GM19023 (cell line): ENCODE measurements at regions not wholly inside any gene's neighbourhood (a gene's known extent, or its start where the extent isn't known, plus 50 kb on each side); places are given as distances from the start of the nearest gene placed in this dataset.
"Not testable (repeated sequence)": the region's sequence is repeated elsewhere in the genome, so short reads cannot be mapped to it uniquely, and the experiment has no call there.

Experiments used
- ATAC-seq: cut with Tn5 transposase; IDR thresholded peaks from one replicate; pipeline ENCODE4 v1.9.1; 2021; ENCODE audit warnings: mild to moderate bottlenecking, moderate library complexity; ENCODE audit not compliant: unreplicated experiment

DNA sequence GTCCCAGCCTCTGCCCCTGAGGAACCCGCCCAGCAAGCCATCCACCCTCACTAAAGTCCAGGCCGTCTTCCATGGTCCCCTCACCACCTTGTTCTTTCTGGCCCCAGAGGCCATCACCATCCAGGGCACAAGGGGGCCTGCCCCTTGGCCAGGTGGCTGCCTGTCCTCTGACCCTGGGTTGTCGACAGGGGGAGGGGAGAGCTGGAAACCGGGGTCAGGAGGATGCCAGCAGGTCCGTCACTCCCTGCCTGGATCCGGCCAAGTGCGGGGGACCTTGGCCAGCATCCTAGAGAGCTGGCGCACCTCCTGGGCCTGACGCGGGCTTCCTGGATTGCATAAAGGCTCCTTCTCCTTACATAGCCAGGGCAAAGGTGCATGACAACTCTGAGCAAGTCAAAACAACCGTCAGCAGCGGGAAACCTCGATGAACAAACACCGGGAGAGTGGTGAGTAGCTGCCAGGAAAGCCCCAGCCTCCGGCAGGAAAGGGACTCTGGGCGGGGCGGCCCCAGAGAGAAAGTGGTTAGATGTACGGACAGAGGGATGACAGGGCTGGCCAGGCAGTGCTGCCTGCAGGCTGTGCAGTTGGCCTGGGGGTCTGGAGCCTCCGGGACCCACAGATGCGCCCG is 4461.2 kb upstream of the TPTE start:
- not testable (repeated sequence) for ATAC-seq

GRCh38 chr21:6066320-6066985 is 4454.9 kb upstream of the TPTE start:
- ATAC-seq, result not testable (repeated sequence)

GRCh38 chr21:6068098-6068831 is 4453.1 kb upstream of the TPTE start:
- not testable (repeated sequence) for ATAC-seq

DNA sequence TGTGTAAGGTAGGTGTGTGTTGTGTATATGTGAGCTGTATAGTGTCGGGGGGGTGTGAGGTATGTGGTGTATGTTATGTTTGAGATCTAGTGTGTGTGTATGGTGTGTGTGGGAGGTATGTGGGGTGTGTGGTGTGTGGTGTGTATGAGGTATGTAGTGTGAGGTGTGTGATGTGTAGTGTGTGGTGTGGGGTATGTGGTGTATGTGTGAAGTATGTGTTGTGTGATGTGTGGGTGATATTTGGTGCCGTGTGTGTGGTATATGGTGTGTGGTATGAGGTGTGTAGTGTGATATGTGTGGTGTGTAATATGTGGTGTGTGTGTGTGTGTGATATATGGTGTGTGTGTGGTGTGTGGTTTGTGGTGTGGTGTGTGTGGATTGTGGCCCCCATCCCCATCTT is 4451.2 kb upstream of the TPTE start:
- not testable (repeated sequence) for ATAC-seq

DNA sequence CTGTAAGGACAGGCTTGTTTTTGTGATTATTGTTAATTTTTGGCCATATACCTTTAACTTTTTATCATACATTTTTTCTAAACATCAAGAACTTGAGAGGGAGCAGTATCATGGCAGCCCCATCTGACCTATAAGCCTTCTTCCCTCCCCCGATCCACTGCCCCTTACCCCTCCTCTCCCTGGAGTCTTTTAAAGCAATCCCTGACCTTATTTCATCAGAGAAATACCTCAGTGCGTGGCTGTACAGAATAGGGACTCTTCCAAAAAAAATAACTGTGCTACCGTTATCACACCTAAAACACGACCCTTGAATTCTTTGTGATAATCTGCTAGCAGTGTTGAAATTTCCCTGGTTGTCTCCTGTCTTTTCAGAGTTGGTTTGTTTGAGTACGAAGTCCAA is 4448.7 kb upstream of the TPTE start:
- not testable (repeated sequence) for ATAC-seq

GRCh38 chr21:6073993-6074705 is 4447.2 kb upstream of the TPTE start:
- ATAC-seq, result not testable (repeated sequence)

DNA sequence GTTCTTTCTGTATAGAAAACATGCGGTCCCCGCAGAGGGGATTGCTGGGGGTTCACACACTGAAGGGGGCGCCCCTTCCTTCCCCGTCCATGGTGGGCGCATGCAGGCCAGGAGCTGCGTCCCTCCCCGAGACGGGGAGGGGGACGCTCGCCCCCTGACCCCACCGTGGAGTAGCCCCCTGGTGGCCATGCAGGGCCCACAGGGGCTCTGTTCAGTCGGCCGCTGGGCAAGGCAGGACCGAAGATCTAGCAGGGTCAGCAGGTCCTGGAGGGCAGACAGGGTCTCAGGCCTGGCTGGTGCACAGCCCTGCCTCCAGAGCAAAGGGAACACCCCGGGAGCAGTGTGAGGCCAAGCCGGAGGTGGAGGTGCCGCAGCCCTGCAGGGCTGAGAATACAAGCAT is 4446.4 kb upstream of the TPTE start:
- not testable (repeated sequence) for ATAC-seq

DNA sequence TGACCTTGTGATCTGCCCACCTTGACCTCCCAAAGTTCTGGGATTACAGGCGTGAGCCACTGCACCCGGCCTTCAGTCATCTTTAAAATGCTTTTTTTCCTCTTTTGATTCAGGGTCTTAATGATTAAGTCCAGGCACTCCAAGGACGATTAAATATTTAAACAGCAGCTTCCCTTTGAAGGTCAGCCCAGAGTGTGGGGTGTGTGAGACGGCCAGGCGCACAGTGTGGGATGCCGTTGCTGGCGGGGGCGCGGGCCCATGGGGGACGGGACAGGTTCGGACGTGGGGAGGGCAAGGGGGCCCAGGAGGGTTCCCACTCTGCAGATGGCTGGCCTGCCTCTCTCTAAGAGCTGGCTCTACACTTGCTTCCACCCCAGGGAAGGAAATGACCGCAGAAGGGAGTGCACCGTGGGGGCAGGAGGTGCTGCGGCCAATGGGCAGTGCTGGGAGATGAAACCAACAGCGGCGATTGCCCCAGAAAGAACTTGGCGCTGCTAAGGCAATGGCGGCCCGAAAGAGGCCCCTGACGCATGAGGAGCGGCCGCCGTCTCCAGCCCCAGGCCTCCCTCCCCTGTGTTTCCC is 4445.7 kb upstream of the TPTE start:
- not testable (repeated sequence) for ATAC-seq

GRCh38 chr21:6077358-6077757 is 4444.0 kb upstream of the TPTE start:
- not testable (repeated sequence) for ATAC-seq

DNA sequence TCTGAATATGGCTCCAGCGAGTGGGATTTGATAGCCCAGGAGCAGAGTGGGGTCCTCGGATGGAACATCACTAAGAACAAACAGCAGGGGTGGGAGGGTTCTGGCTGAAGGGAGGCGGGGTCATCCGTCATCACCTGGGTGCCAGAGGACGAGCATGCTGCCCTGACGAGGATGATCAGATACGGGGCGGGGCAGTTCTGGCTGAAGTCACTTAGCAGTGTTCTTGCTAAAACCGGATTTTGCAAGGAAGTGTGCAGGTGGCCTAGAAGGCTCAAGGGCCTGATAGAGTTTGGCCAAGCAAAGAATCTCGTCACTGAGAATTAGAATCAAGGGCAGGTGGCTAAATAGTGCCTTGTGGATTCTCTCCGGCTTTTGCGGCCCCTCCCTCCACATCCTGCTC is 4442.5 kb upstream of the TPTE start:
- ATAC-seq, result not testable (repeated sequence)

DNA sequence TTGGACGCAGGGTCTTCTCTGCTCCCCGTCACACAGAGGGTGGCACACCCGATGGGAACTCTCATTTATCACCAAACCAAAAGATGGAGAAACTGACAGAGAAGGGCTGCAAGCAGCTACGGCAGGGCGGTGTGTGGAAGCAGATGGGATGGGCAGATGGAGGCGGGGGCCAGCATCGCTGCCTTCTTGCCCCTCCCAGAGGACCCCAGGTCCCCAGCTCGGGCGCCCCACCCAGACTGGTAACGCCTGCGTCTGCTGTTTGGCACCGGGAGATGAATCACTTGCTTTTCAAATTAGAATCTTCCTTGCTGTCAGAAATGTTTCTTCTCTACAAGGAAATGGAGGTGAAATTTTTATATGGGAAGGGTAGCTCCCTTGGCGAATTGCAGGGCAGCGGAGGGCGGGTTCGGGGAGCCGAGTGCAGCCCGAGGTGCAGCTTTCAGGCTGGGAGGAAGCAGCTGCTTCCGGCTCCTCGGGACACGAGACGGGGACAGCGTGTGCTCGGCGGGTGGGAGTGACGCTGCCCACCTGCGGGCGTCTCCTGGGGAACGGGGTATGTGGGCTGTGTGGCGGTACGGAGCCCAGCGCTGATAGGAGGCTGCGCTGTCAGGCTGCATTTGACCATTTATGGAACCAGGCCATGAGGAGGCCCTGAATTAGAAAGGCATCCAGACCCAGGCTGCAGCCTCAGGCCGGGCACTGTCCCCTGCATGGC is 4440.3 kb upstream of the TPTE start:
- ATAC-seq, result not testable (repeated sequence)

DNA sequence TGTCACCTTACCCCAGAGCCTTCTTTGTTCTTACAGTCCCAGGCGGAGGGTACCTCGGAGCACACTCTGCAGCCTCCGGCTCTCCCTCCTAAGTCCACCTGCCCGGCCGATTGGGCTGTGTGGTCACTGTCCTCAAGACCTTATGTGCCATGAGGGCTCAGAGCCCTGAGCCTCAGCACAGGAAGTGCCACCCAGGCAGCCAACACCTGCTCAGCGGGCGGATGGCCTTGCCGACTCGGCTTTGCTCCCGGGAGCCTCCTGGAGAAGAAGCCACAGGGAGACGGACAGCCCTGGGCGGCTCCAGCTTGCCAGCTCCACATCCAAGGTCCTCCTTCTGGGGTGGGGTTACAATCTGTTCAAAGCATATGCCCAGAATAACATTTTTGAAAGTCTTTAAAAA is 4439.2 kb upstream of the TPTE start:
- not testable (repeated sequence) for ATAC-seq

DNA sequence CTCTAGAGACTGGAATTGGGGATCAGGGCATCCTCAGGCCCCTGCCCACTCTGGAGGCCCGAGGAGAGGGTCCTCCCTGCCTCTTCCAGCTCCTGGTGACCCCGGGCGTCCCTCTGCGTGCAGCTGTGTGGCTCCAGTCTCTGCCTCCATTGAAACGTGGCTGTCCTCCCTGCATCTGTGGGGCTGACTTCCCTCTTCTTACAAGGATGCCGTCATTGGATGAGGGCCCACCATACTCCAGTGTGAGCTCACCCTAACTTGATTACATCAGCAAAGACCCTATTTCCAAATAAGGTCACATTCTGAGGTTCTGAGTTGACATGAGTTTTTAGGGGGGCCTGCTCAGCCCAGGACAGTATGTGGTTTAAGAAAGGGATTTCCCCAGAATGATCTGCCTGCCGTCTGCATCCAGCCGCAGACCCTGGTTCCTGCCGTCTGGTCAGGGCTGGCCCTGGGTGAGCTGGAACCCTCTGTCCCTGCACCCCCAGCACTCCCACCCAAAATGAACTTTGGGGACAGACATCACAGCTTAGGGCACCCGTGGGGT is 4437.7 kb upstream of the TPTE start:
- ATAC-seq, result not testable (repeated sequence)

DNA sequence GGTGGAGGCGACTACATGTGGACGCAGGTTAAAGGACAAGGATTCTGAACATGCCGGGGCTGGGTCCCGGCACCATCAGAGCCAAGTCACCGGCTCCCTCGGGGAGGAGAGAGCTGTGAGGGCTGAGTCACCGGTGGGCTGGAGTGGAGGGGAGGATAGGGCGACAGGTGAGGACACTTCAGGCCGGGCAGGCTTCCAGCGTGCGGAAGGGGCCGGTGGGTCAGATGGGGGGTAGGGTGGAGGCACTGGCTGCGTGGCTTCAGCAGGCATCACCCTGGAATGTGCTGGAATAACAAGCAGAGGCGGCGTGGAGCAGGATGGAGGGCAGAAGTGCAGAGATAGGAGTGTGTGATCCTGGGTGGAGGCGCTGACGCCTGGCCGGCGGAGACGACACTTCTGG is 4435.3 kb upstream of the TPTE start:
- ATAC-seq, result not testable (repeated sequence)

DNA sequence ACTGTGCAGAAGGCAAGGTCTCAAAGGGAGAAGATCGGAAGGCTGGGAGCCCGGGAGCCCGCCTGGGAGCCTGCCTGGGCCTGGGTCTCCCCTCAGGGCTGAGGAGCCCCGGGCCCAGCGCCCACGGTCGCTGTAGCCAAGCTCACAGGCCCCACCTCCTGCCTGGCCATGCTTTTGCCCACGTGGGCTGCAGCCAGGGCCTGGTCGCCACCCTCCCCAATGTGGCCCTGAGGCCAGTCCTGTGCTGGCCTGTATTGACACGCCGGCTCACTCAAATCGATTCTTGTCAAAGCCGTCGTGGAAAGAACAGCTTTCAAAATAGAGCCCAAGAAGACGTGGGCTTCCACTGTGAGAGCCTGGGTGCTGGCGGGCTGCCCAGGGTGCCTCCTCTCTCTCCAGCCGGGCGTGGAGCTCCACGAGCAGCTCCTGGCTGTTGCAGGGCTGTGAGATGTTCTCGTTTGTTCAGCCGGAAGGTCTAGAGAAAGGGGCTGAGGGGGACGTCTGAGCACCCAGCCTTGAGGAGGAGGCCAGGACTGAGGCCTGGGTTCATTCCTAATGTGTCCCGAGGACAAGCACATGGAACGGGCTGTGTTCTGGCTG is 4433.7 kb upstream of the TPTE start:
- ATAC-seq, result not testable (repeated sequence)

DNA sequence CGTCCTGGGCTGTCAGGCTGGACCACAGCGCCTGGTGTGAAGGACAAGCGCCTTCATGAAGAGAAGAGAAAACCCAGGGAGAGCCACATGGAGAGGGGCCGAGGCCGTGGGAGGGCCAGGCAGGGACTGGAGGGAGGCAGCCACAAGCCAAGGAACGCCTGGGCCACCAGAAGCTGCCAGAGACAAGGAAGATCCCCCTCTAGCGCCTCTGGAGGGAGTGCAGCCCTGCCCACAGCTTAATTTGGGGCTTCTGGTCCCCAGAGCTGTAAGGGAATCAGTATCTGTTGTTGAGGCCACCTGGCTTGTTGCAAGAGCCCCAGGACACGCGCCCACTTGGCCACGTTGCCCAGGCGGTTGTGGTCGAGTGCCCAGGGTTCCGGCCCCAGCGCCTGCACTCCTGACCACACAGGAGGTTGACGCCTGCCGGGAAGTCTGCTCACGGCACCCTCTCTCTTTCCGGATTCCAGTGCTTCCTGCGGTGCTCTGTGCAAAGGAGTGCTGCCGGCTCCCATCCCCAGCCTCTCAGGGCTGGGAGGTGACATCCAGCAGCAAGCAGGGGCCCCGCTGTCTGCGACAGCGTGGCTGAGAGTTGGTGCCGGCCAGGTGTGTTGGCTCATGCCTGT is 4431.0 kb upstream of the TPTE start:
- ATAC-seq, result not testable (repeated sequence)

DNA sequence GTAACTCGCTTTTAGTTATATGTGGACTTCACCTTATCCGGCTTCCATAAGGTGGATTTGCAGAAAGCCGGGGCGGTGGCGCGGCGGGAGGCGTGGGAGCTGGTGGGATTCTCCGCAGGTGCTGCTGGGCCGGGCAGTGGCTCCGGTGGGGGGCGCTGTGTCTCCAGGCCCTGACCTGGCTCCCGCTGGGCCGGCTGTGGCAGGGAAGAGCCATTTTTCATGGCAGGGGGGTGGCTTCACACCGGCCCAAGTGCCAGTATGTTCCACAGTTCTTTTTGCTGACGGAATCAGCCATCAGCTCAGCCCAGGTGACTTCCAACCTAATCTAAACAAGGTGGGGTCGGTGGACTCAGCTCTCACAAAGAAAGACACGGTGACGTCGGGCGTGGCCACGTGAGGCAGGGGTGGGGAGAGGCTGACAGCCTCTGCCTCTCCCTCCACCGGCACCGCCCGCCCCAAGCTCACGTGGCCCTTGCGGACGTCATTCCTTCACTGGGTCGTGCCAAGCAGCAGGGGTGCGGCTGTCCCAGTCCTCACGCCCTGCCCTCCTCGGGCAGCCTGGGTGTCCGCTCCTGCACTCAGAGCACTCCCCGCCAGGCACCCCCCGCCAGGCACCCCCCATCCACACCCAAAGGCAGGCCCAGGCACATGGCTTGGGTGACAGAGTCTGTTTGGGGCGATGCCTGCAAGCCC is 4429.9 kb upstream of the TPTE start:
- not testable (repeated sequence) for ATAC-seq

GRCh38 chr21:6092401-6092800 is 4429.0 kb upstream of the TPTE start:
- not testable (repeated sequence) for ATAC-seq
